ENCODE measurements at regions not wholly inside any gene's neighbourhood (a gene's known extent, or its start where the extent isn't known, plus 50 kb on each side); places are given as distances from the start of the nearest gene placed in this dataset.

GRCh38 chr5:104375345-104375744 is 812.8 kb upstream of the NUDT12 start:
- no peak for DNase-seq (ENCODE audit: low spot score)
- no peak for TF ChIP-seq CTCF (IDR thresholded peaks at IDR 0.05; ENCODE audit: extremely low read depth, insufficient read depth, missing control alignments)
- in situ Hi-C loops (cut with MboI; ENCODE audit: low pct_unique_long_range_greater_than_20kb, low sequenced_read_pairs, unreplicated experiment) = no loop called here

GRCh38 chr5:104372796-104373195 is 810.2 kb upstream of the NUDT12 start:
- in situ Hi-C loops (cut with MboI; ENCODE audit: low pct_unique_long_range_greater_than_20kb, low sequenced_read_pairs, unreplicated experiment) = no loop called here
- DNase-seq (ENCODE audit: low spot score) = no peak
- no peak for TF ChIP-seq CTCF (IDR thresholded peaks at IDR 0.05; ENCODE audit: extremely low read depth, insufficient read depth, missing control alignments)

- no peak for TF ChIP-seq CTCF (IDR thresholded peaks at IDR 0.05; ENCODE audit: extremely low read depth, insufficient read depth, missing control alignments)
- DNase-seq (ENCODE audit: low spot score) = no peak
- in situ Hi-C loops (cut with MboI; ENCODE audit: low pct_unique_long_range_greater_than_20kb, low sequenced_read_pairs, unreplicated experiment) = no loop called here
Observed at GRCh38 chr5:104372376-104372775, 809.8 kb upstream of the NUDT12 start.

GRCh38 chr5:104370523-104370922 is 807.9 kb upstream of the NUDT12 start:
- TF ChIP-seq CTCF (IDR thresholded peaks at IDR 0.05; ENCODE audit: extremely low read depth, insufficient read depth, missing control alignments) = no peak
- no peak for DNase-seq (ENCODE audit: low spot score)
- in situ Hi-C loops (cut with MboI; ENCODE audit: low pct_unique_long_range_greater_than_20kb, low sequenced_read_pairs, unreplicated experiment) = no loop called here

GRCh38 chr5:104367978-104368377 is 805.4 kb upstream of the NUDT12 start:
- no peak for TF ChIP-seq CTCF (IDR thresholded peaks at IDR 0.05; ENCODE audit: extremely low read depth, insufficient read depth, missing control alignments)
- in situ Hi-C loops (cut with MboI; ENCODE audit: low pct_unique_long_range_greater_than_20kb, low sequenced_read_pairs, unreplicated experiment) = no loop called here
- no peak for DNase-seq (ENCODE audit: low spot score)

GRCh38 chr5:104363567-104363966 is 801.0 kb upstream of the NUDT12 start:
- DNase-seq (ENCODE audit: low spot score) = no peak
- in situ Hi-C loops (cut with MboI; ENCODE audit: low pct_unique_long_range_greater_than_20kb, low sequenced_read_pairs, unreplicated experiment) = no loop called here
- no peak for TF ChIP-seq CTCF (IDR thresholded peaks at IDR 0.05; ENCODE audit: extremely low read depth, insufficient read depth, missing control alignments)

GRCh38 chr5:104361932-104362331 is 799.3 kb upstream of the NUDT12 start:
- no peak for DNase-seq (ENCODE audit: low spot score)
- in situ Hi-C loops (cut with MboI; ENCODE audit: low pct_unique_long_range_greater_than_20kb, low sequenced_read_pairs, unreplicated experiment) = no loop called here
- no peak for TF ChIP-seq CTCF (IDR thresholded peaks at IDR 0.05; ENCODE audit: extremely low read depth, insufficient read depth, missing control alignments)
